Activated CD8-positive, alpha-beta memory T cell treated with anti-CD3 and anti-CD28 coated beads for 36 hours (primary cell): ENCODE measurements at regions not wholly inside any gene's neighbourhood (a gene's known extent, or its start where the extent isn't known, plus 50 kb on each side); places are given as distances from the start of the nearest gene placed in this dataset.

Experiments used
- CTCF ChIA-PET: fragments of 350-600 bp; sonication (Branson Sonifier 250); formaldehyde crosslinking; loops from one replicate; lab custom pipeline; 2021; ENCODE audit warnings: antibody characterized with exemption; lab: Charles Lee
- POLR2A ChIA-PET: fragments of 350-600 bp; sonication (Branson Sonifier 250); formaldehyde crosslinking; loops from one replicate; lab custom pipeline; 2021; ENCODE audit warnings: antibody characterized with exemption; lab: Charles Lee

DNA sequence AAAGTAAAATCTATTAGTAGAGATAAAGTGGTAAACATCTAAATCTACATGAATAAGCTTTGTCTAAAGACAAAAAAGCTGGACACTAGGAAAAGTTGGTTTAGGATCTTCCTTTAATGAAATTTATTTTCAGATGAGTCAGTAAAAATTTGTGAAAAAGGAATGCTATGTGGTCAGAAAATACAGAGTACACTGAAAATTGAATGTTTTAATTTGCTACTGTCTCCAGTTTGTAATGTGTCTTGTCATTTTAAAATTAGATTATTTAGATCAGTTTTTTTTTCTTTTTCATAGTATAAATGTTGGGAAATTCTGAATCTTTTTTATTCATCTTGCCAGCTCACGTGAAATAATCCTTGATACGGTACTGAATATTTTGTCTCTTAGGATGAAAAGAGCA lies 56.9 kb downstream of the SLITRK6 start:
- CTCF ChIA-PET = no interaction called here

DNA sequence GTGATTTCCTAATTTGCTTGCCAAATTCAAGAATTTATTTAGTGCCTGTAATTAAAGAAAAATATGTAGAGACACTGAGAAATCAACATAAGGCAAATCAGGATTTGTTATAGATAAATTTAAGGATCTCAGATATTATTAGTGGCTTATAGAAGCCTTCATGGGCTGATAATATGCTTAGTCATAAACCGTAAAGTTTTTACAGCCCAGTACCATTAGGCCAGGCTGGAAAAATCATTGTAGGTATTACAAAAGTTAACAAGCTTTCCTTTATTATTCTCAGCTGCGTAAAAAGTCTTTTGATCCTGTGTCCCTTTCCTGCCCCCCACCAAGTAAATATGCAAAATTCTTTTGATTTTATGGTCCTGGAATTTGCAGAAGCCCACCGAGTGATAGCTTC lies 58.2 kb downstream of the SLITRK6 start:
- POLR2A ChIA-PET = no interaction called here
- CTCF ChIA-PET = no interaction called here

More for the DNA sequence above, 56.9 kb downstream of the SLITRK6 start:
- POLR2A ChIA-PET = no interaction called here

DNA sequence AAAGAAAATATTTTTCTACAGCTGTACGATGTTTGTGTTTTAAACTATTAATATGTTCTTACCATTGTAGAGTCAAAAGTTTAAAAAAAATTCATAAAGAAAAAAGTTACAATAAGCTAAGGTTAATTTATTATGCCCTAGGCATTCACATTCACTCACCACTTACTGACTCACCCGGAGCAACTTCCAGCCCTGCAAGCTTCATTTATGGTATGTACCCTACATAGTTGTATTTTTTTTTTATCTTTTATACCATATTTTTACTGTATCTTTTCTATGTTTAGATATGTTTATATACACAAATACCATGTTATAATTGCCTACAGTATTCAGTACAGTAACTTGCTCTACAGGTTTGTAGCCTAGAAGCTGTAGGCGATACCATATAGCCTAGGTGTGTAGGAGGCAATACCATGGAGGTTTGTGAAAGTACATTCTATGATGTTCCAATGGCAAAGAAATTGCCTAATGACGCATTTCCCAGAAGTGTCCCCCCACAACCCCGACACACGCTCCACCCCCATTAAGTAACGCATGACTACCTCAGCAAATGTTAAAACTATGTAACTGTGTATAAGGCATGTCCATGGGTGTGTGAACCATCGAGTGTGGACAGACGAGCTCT lies 60.4 kb downstream of the SLITRK6 start:
- POLR2A ChIA-PET = no interaction called here
- CTCF ChIA-PET = no interaction called here

DNA sequence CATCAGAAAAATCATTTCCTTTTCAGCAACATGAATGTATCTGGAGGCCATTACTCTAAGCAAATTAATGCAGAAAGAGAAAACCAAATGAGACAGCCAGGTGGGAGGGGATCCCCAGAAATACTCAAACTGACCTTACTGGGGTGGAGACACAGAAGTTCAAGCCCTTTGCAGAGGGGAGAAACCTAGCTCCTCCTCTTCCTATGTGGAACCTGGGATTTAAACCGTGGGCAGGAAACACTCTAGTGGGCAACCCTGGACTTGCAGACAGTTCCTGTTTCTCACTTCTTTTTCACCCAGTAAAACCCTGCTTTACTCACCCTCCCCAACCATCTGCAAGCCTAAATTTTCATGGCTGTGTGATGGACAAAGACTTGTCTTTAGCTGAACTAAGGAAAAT lies 61.3 kb downstream of the SLITRK6 start:
- ChIA-PET POLR2A (no interaction called here), CTCF (no interaction called here)

DNA sequence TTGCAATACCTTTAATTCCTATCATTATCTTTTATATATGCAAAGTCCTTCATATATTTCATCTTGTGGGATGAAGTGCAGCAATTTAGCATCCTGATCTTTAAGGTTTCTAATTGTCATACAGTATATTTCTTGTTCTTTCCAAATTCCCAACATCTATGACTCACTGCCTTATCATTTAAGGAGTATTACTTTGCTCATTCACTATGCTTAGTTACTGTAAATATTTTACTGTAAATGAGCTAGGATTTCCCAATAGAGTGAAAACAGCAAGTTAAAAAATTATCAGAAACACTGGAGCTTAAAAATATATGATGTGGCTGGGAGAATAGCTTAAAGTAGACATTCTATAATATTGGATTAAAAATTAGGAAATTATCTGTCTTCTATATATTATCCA lies 69.9 kb downstream of the SLITRK6 start:
- ChIA-PET POLR2A (no interaction called here), CTCF (no interaction called here)

DNA sequence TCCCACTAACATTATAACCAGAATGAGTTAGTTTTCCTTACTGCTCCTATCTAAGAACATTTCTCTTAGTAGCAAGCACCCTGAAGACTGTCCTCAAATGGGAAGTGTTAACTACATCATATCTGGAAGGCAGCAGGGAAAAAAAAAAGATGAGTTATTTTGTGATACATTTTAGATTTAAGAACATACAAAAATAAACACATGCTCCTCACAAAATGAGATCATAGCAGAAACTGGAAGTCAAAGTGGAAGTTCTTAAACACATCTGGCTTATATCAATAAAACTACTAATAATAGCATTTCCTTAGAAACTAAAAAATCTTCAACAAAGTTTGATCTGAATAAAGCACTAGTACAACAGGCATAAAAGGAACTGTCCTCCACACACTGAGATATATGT lies 70.4 kb downstream of the SLITRK6 start:
- CTCF ChIA-PET = no interaction called here
- POLR2A ChIA-PET = no interaction called here

DNA sequence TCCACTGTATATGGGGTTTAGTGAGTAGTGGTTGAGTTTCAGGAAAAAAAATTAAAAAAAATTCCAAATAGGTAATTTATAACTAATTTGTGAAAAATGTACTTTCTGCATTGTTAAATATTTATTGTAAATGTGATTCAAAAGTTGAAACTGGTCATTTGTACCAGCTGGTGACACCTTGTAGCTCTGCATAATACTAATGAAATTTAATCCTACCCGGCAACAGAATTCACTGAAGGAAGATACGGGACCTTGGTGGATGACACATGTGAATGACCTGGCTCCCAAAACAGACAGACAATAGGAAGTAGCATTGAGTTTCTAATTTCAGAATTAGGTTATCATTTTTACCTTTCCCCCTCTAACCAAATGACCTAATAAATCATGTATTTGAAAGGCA lies 73.8 kb downstream of the SLITRK6 start:
- ChIA-PET POLR2A (no interaction called here), CTCF (no interaction called here)

DNA sequence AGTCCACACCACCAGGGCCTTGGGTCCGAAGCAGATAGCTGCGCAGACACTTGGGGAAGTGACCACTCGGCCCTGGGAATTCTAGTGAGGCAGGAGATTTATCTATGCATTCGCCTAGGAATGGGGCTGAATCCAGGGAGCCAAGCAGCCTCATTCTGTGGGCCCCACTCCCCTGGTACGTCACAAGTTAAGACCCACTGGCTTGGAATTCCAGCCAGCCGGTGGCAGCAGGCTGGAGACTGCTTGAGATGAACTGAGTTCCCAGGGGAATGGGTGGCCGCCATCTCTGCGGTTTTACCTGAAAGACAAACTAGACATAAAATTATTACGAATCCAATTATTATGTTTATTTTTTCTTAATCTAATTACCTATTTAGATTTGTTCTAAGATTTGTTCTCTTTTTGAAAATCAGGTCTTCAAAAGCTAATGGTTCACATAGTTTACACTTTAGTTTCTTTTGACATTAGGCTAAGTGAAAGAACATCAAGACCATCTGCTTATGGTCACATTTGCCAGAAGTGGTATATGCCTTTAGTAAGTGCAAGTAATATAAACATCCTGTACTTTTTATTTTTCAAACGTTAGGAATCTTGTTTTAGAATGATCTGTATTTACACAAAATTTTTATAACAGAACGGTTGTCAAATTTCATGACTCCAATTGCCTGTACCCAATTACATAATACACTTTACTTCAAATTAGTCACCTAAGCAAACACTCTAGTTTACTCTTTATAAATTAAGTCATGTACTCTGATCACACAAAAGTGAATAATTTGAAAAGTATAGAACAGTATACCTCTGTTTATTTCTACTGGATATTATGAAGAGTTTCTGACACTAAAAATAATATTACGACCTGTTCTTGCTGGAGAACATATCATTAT lies 74.4 kb downstream of the SLITRK6 start:
- ChIA-PET CTCF (no interaction called here), POLR2A (no interaction called here)

DNA sequence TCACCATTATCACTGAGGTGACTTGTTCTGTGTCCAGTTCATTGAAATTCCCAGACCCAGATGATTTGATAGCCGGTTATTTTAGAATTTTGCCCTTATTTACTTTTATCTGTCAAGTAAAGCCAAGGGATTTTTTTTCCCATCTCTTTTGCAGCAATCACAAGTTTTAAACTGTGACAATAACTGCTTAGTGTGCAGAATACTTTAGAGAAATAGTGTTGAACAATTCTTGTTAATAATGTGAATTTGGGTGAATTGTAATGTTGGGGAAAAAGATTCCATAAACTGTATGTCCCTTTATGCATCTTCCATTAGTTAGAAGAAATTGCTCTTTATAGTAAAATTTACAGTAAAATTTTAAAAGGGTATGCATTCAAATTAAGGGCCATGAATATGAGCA lies 79.5 kb downstream of the SLITRK6 start:
- POLR2A ChIA-PET = no interaction called here
- CTCF ChIA-PET = no interaction called here

DNA sequence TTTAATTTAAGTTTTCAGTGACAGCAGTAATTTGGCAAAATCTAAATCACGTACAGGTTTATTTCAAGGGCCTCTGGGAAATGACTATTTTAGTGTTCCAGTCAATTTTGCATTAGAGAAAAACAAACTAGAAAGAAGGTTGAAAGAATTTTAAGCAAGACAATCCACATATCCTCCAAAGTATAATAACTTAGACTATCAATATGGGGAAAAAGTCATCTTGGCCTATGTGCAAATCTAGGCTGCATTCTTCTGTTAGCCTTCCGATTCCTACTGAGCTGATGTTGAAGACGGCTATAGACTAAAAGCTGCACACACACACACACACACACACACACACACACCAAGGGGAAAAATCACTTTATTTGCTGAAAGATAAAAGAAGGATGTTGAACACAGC lies 81.3 kb downstream of the SLITRK6 start:
- POLR2A ChIA-PET = no interaction called here
- CTCF ChIA-PET = no interaction called here

DNA sequence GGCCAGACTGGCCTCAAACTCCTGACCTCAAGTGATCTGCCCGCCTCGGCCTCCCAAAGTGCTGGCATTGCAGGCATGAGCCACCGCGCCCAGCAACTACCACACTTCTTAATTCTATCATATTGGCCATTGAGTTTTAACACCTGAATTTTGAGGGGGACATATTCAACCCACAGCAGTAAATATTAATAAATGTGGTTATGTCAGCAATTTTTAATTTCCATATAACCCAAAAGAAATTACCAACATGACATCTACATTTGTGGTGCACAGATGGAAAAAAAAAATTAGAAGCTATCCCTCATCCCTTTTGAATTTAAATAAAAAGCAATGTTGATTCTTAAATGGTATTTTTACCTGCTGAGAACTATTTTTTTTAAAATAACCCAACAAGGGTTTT lies 88.7 kb downstream of the SLITRK6 start:
- ChIA-PET POLR2A (no interaction called here), CTCF (no interaction called here)

DNA sequence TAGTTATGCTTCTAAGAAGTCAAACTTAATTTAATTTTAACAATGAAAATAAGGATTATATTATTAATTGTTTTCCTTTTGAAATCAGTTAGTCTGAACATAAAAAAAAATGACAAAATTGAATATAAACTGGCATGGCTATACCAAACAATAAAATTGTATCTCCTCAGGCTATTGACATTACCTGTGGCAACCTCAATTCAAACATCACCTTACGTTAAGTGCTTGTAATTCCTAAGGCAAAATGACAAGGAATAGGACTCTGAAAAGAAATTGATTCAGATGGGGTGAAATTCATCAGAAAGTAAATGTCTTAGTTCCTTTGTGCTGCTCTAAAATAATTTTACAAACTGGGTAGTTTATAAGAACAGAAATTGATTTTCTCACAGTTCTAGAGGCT lies 89.5 kb downstream of the SLITRK6 start:
- CTCF ChIA-PET = no interaction called here
- POLR2A ChIA-PET = no interaction called here

DNA sequence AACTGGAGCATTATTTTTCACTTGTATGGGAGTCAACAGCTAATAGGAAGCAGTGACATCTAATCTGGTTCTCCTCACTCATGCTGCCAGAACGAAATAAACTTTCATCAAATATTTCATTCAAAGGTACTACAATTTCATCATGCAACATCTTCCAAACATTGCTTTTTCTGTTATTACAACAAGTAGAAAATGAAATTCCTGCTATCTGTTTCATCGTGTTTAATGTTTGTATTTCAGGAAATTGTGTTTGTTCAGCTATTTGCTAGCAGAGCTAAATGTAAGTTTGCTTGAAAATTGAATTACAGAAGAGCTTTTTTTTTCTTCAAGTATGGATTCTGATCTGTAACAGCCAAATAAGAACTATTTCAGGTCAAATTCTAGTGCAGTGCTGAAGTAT lies 90.1 kb downstream of the SLITRK6 start:
- CTCF ChIA-PET = no interaction called here
- POLR2A ChIA-PET = no interaction called here

DNA sequence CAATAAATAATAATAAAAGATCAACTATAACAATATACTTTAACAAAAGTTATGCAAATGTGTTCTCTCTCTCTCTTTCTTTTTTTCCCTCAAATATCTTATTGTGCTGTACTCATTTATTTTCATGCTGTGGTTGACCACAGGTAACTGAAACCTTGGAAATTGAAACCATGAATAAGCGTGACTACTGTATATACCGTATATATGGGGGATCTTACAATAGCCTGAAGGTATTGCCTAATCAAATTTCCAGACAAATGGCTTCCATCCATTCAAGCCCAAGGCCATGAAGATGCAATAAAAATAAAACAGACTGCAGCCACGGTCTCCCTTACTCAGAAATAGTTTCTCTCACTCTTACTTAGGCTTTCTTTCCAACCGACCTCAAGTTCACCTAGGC lies 98.3 kb downstream of the SLITRK6 start:
- CTCF ChIA-PET = no interaction called here
- POLR2A ChIA-PET = no interaction called here

DNA sequence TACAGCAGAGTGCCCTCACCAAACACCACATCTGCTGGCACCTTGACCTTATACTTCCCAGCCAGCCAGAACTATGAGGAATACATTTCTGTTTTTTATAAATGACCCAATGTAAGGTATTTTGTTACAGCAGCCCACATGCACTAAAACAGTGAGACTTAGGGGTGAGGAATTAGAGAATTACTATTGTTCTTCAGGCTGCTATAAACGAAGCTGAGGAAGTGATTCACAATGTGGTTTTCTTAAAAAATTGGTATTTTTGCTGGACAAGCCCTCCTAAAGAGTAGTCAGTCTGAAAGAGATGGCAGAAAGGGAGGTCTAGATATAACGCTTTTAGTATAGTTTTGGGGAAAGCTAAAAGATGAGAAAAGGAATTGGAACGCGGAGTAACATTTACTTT lies 101.0 kb downstream of the SLITRK6 start:
- ChIA-PET CTCF (no interaction called here), POLR2A (no interaction called here)

DNA sequence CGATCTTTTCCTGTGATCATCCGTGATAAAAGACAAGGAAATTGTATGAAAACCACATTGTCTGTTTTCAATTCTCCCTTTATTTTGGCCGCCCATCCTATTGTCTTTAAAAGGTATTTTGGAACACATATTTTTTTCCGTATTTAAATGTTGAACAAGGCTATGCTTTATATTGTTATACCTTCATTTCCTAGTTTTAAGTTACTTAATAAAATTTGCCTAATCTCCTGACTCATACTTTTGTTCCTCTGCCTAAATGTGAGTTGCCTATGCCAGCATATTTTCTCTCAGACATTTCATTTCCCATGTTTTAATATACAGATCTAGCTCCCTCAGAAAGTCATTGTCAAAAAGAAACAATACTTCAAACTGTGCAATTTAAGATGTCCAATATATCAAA lies 104.2 kb downstream of the SLITRK6 start:
- CTCF ChIA-PET = no interaction called here
- POLR2A ChIA-PET = no interaction called here

DNA sequence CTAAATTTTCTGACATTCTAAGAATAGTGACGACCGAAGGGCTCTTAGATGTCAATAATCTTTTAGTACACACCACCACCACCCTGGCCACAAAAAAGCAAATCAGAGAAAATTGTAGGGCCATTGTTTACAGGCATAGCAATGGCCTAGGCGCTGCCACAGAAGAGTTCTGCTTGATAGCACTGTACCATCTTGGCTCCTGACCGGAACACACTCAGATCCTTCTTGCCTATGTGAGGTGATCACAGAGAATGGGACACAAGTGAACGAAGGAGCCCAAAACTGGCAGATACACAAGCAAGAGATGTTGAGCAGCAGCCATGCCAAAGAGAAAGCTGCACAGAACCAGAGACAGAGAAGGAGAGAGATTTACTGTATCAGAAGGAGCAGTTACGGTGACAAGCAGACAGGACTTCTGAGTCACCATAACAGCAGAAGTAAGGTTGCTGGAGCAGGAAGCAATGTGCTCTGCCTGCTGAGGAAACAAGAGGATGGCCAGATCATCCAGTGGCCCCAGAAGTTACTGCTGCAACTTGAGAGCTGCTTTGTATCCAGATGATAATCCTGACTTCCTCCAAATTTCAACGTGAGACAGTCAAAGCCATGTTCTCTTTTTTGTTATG lies 105.2 kb downstream of the SLITRK6 start:
- POLR2A ChIA-PET = no interaction called here

DNA sequence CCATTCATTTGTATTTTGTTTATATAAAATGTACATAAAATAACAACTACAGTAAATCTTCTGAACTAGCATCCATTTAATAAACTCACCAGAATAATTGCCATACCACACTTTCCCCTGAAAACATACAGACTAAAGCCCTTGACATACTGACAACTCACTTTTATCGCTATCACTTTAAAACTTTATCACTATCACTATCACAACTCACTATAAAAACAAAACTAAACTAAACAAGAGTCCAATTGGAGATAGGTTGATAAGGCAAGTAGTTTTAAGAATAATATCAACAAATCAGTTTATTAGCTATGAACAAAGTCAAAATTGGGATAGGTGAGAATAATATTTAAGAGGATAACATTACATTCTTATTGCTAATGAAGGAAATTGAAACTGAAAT lies 108.9 kb downstream of the SLITRK6 start:
- POLR2A ChIA-PET = no interaction called here
- CTCF ChIA-PET = no interaction called here

More for the DNA sequence above, 105.2 kb downstream of the SLITRK6 start:
- CTCF ChIA-PET = no interaction called here

DNA sequence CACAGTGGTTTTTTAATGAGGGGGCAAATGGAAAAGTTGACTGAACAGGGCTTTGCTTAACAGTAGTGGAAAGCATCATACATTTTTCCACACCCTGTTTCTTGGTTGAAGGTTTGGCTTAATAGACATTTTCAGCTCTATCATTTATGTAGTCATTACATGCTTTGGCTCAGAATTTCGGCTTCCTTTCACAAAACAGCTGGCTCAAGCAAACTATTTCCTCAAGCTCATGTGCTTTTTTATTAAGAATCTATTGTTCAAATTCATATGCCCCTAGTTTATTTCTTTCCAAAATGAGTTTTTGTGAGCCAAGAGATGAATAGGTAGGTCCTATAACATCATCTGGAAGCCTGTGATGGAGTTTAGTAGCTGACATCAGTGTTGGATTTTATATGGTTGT lies 113.8 kb downstream of the SLITRK6 start:
- ChIA-PET POLR2A (no interaction called here), CTCF (no interaction called here)

DNA sequence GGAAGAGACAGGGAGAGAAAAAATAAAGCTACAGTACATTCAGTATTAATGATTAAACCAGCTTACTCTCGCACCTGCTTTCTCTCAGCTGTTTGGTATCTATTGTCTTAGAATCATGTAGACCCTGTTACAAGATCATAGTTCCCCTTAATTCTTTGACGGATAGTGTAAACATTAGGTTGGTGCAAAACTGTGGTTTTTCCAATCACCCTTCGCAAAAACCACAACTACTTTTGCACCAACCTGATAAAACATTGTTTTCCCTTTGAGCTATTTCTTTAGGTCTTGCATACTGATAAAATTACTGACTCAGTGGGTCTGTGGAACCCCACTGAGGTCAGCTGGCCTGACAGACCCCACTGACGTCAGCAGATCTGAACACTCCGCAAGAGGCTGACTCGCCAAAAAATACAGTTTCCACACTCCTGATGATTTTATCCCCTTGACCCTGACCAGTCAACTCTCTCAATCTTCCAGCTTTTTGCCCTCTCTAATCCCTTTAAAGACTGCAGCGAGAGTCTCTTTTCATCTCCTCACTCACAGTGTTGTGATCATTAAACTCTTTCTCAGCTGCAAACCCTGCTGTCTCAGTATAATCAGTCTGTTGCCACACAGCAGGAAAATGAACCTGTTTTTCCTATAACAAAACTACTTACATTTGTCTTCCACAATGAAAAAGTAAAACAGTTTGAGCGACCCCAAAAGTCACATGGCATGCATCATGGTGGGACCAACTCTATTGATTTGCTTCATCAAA lies 123.9 kb downstream of the SLITRK6 start:
- ChIA-PET POLR2A (no interaction called here), CTCF (no interaction called here)
